Upper lobe of right lung (tissue), 1 donor: ENCODE measurements at regions not wholly inside any gene's neighbourhood (a gene's known extent, or its start where the extent isn't known, plus 50 kb on each side); places are given as distances from the start of the nearest gene placed in this dataset.

Experiments
- ATAC-seq: fragments of 200-7000 bp; cut with Tn5 transposase; one replicate; pipeline ENCODE4 v1.9.1; 2020; ENCODE audit warnings: mild to moderate bottlenecking, moderate library complexity
- DNase-seq: peaks from one replicate; pipeline ENCODE4 v3.0.0-alpha.2; 2020
- H3K27ac ChIP-seq: fragments of 200-600 bp; one replicate; pipeline ENCODE4 v1.8.0; 2022
- H3K27me3 ChIP-seq: fragments of 200-600 bp; one replicate; pipeline ENCODE4 v1.8.0; 2022; ENCODE audit warnings: mild to moderate bottlenecking
- H3K36me3 ChIP-seq: fragments of 200-600 bp; one replicate; pipeline ENCODE4 v1.8.0; 2022
- H3K4me1 ChIP-seq: fragments of 200-600 bp; one replicate; pipeline ENCODE4 v1.8.0; 2022
- H3K4me3 ChIP-seq: fragments of 200-600 bp; one replicate; pipeline ENCODE4 v1.8.0; 2022; ENCODE audit warnings: mild to moderate bottlenecking
- H3K9me3 ChIP-seq: fragments of 200-600 bp; one replicate; pipeline ENCODE4 v1.8.0; 2022
- intact Hi-C: fragments of 100-400 bp; cut with DNase I; formaldehyde crosslinking; loops from one replicate; pipeline ENCODE4 v1.11.0; 2022
- TF ChIP-seq, protein P1 (sequence below): fragments of 200-600 bp; IDR thresholded peaks from one replicate; pipeline ENCODE4 v1.8.0; 2022; ENCODE audit warnings: antibody characterized with exemption
- donor health status: DM: no; HTN: yes; CAD: no; lungs with severe emphysema.

DNA sequence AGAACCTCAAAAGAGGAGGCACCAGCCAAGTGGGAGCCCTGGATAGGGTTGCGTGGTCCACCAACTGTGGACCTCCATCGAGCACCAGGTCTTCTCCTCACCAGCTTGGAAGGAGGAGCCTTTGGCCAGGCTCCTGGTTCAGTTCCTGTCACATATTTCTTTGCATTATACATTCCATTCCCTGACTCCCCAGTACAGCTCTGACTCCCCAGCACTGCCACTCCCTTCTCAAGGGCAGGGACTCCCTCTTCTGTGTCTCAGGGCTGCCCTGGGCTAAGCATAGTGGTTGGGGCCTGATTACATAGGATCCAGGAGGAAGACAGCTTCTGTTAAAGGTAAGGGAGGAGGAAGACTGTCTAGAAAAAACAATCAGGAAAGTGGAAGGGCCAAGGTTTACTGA, 91.1 kb downstream of the MRPL14 start:
- ATAC-seq, result no peak
- Histone ChIP-seq H3K9me3 (no peaks in the 10 kb centered on the region), H3K36me3 (no peaks in the 10 kb centered on the region), H3K27ac (no peak overlapping the region), H3K27me3 (no peaks in the 10 kb centered on the region), H3K4me1 (peaks cover 4% of the 10 kb centered on the region), H3K4me3 (no peak overlapping the region)
- TF ChIP-seq, protein P1, sequence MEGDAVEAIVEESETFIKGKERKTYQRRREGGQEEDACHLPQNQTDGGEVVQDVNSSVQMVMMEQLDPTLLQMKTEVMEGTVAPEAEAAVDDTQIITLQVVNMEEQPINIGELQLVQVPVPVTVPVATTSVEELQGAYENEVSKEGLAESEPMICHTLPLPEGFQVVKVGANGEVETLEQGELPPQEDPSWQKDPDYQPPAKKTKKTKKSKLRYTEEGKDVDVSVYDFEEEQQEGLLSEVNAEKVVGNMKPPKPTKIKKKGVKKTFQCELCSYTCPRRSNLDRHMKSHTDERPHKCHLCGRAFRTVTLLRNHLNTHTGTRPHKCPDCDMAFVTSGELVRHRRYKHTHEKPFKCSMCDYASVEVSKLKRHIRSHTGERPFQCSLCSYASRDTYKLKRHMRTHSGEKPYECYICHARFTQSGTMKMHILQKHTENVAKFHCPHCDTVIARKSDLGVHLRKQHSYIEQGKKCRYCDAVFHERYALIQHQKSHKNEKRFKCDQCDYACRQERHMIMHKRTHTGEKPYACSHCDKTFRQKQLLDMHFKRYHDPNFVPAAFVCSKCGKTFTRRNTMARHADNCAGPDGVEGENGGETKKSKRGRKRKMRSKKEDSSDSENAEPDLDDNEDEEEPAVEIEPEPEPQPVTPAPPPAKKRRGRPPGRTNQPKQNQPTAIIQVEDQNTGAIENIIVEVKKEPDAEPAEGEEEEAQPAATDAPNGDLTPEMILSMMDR, result no peak
- peak; percentile 38 for DNase-seq
- intact Hi-C loops, result no loop called here

DNA sequence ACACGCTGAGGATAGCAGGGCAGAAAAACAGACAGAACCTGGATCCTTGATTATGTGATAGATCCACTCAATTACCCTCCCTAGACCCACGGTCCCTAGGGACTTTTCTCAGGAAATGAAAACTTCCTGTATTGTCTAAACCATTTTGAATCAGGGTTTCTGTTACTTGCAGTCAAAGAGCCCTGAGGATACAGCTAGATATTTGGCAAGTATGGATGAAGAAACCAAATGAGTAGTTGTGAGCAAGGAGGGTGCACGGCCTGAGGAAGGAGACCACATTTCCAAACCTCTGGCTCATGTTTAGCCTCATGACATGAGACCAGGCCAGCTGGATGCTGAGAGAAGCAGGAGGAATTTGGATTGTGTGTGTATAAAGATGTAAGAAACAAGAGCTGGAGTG, 91.6 kb downstream of the MRPL14 start:
- no peaks in the 10 kb centered on the region for H3K36me3 ChIP-seq
- intact Hi-C loops, result no loop called here
- no peaks in the 10 kb centered on the region for H3K9me3 ChIP-seq
- peak; percentile 17 for DNase-seq
- TF ChIP-seq, protein P1, result no peak
- H3K4me3 ChIP-seq, result no peak overlapping the region
- peaks cover 4% of the 10 kb centered on the region for H3K4me1 ChIP-seq
- no peak overlapping the region for H3K27ac ChIP-seq
- ATAC-seq, result no peak
- H3K27me3 ChIP-seq, result no peaks in the 10 kb centered on the region

- no peak for ATAC-seq
- peaks cover 4% of the 10 kb centered on the region for H3K4me1 ChIP-seq
- no peaks in the 10 kb centered on the region for H3K36me3 ChIP-seq
- H3K27me3 ChIP-seq, result no peaks in the 10 kb centered on the region
- H3K9me3 ChIP-seq, result no peaks in the 10 kb centered on the region
- H3K27ac ChIP-seq, result no peak overlapping the region
- DNase-seq, result peak; percentile 11
- intact Hi-C loops, result no loop called here
- H3K4me3 ChIP-seq, result no peak overlapping the region
- TF ChIP-seq, protein P1, result no peak
Measured at GRCh38 chr6:44034931-44035345, 92.3 kb downstream of the MRPL14 start.

- H3K36me3 ChIP-seq, result no peaks in the 10 kb centered on the region
- TF ChIP-seq, protein P1, result no peak
- no peak overlapping the region for H3K27ac ChIP-seq
- ATAC-seq, result peak; percentile 41
- peaks cover 4% of the 10 kb centered on the region for H3K4me1 ChIP-seq
- H3K27me3 ChIP-seq, result no peaks in the 10 kb centered on the region
- DNase-seq, result peak; percentile 66
- intact Hi-C loops, result no loop called here
- no peak overlapping the region for H3K4me3 ChIP-seq
- H3K9me3 ChIP-seq, result no peaks in the 10 kb centered on the region
Measured at GRCh38 chr6:44034391-44034861, 92.8 kb downstream of the MRPL14 start.

GRCh38 chr6:44030812-44031454, 96.3 kb downstream of the MRPL14 start:
- no peak overlapping the region for H3K27ac ChIP-seq
- intact Hi-C loops, result no loop called here
- H3K27me3 ChIP-seq, result no peaks in the 10 kb centered on the region
- TF ChIP-seq, protein P1, result no peak
- ATAC-seq (no peak), DNase-seq (peak; percentile 18)
- no peaks in the 10 kb centered on the region for H3K9me3 ChIP-seq
- H3K4me3 ChIP-seq, result no peak overlapping the region
- H3K4me1 ChIP-seq, result peaks cover under 1% of the 10 kb centered on the region
- no peaks in the 10 kb centered on the region for H3K36me3 ChIP-seq
